ENCODE measurements at regions not wholly inside any gene's neighbourhood (a gene's known extent, or its start where the extent isn't known, plus 50 kb on each side); places are given as distances from the start of the nearest gene placed in this dataset.

DNA sequence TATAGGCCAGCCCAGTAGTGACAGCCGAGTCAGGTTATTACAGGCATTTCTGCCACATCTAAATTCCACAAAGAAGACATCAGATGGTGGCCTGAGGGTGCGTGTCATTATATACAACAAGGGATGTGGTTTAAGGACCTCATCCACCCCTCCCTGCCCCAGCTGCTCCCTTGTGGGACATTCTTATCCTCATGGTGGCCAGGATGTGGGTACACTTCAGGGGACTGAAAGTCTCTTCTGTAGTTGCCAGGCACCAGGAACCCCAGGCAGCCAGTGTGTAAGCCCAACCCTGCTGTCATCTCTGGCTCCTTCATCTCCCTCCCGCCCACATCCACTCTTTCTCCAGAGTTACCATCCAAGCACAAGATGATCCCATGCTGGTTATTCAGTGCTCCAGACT lies 224.9 kb upstream of the TOPAZ1 start:
- Mint-ChIP-seq H3K27me3 (peaks cover 34 to 35% of the 10 kb centered on the region in 2 donors), H3K4me3 (no peak overlapping the region), H3K36me3 (no peaks in the 10 kb centered on the region), H3K9me3 (no peaks in the 10 kb centered on the region), H3K27ac (no peak overlapping the region), H3K4me1 (peaks cover 0 to 6% of the 10 kb centered on the region in 2 donors)
- no peak for DNase-seq
- ATAC-seq (replicated peaks): no peak

GRCh38 chr3:44018926-44019325 lies 222.8 kb upstream of the TOPAZ1 start:
- no peak for ATAC-seq (replicated peaks)
- no peak overlapping the region for H3K4me3 Mint-ChIP-seq
- no peak for DNase-seq
- H3K27me3 Mint-ChIP-seq: peaks cover 35 to 39% of the 10 kb centered on the region in 2 donors
- no peak overlapping the region for H3K27ac Mint-ChIP-seq
- peaks cover 3 to 18% of the 10 kb centered on the region in 2 donors for H3K4me1 Mint-ChIP-seq
- H3K9me3 Mint-ChIP-seq: no peaks in the 10 kb centered on the region
- H3K36me3 Mint-ChIP-seq: no peaks in the 10 kb centered on the region

GRCh38 chr3:44019736-44020135 lies 221.9 kb upstream of the TOPAZ1 start:
- no peak overlapping the region for H3K27ac Mint-ChIP-seq
- H3K9me3 Mint-ChIP-seq: no peaks in the 10 kb centered on the region
- ATAC-seq (replicated peaks) (no peak), DNase-seq (no peak)
- peaks cover 37 to 45% of the 10 kb centered on the region in 2 donors for H3K27me3 Mint-ChIP-seq
- H3K4me3 Mint-ChIP-seq: no peak overlapping the region
- H3K4me1 Mint-ChIP-seq: peaks cover 3 to 18% of the 10 kb centered on the region in 2 donors
- H3K36me3 Mint-ChIP-seq: no peaks in the 10 kb centered on the region

DNA sequence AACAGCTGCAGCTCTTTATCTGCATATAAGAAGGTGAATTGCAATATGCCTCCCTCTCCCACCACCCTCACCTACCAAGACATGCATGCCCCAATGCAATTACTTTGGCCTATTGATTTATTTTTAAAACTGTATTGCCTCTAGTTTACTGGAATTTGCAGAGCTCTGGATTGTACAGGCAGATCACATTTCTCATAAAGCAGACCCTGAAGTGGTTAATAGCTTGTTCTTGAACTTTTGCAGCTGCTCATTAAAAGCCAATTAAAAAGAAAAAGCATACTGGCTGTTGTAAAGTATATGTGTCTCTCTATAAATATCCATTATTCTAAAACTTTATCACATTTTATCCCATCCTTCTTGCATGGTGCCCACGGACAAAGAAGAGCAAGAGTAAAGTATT lies 221.5 kb upstream of the TOPAZ1 start:
- no peak for DNase-seq
- no peaks in the 10 kb centered on the region for H3K36me3 Mint-ChIP-seq
- no peak for ATAC-seq (replicated peaks)
- peaks cover 37 to 49% of the 10 kb centered on the region in 2 donors for H3K27me3 Mint-ChIP-seq
- H3K9me3 Mint-ChIP-seq: no peaks in the 10 kb centered on the region
- no peak overlapping the region for H3K4me3 Mint-ChIP-seq
- H3K4me1 Mint-ChIP-seq: peaks cover 3 to 18% of the 10 kb centered on the region in 2 donors
- H3K27ac Mint-ChIP-seq: no peak overlapping the region

- Mint-ChIP-seq H3K27ac (no peak overlapping the region), H3K27me3 (peaks cover 40 to 54% of the 10 kb centered on the region in 2 donors), H3K4me1 (peaks cover 3 to 18% of the 10 kb centered on the region in 2 donors), H3K9me3 (no peaks in the 10 kb centered on the region), H3K36me3 (no peaks in the 10 kb centered on the region), H3K4me3 (peak overlapping the region; percentile 72 to 78)
- DNase-seq (no peak), ATAC-seq (replicated peaks) (no peak)
Observed at GRCh38 chr3:44021651-44022594, 219.8 kb upstream of the TOPAZ1 start.

DNA sequence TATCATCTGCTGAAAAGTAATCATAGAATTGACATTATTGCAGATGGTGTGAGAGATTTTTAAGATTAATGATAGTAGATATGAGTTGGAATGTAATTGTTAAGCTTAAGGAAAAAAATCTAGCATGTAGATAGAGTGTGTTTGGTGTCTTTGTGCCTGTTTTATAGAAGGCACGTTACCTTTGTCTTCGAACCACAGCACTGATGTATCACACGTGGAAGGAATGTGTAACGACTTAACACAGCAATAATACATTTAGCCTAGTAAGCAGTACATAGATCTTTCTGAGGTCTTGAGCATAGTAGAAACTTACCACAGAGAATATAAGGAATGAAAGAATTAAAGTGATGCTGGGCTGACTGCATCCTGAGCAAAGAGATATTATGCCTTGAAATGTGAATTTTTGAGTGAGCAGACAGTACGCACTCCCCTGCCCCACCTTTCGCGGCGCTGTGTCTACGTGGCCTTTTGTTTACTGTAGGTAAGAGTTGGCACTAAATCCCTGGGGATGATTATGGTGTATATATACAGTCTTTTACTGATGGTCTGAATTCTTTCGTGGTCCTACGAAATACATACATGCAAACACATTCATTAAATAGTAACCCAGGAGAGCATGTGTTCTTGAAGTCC lies 217.6 kb upstream of the TOPAZ1 start:
- H3K36me3 Mint-ChIP-seq: no peaks in the 10 kb centered on the region
- peaks cover 3 to 18% of the 10 kb centered on the region in 2 donors for H3K4me1 Mint-ChIP-seq

GRCh38 chr3:44026220-44026865 lies 215.3 kb upstream of the TOPAZ1 start:
- H3K4me1 Mint-ChIP-seq: peaks cover 7 to 28% of the 10 kb centered on the region in 2 donors
- ATAC-seq (replicated peaks): no peak
- H3K4me3 Mint-ChIP-seq: no peak overlapping the region
- DNase-seq: no peak
- no peak overlapping the region for H3K27ac Mint-ChIP-seq
- no peaks in the 10 kb centered on the region for H3K36me3 Mint-ChIP-seq
- H3K9me3 Mint-ChIP-seq: no peaks in the 10 kb centered on the region
- H3K27me3 Mint-ChIP-seq: peaks cover 46 to 63% of the 10 kb centered on the region in 2 donors

More for the DNA sequence above, 217.6 kb upstream of the TOPAZ1 start:
- no peaks in the 10 kb centered on the region for H3K9me3 Mint-ChIP-seq
- DNase-seq: no peak
- H3K4me3 Mint-ChIP-seq: no peak overlapping the region
- ATAC-seq (replicated peaks): no peak
- no peak overlapping the region for H3K27ac Mint-ChIP-seq
- H3K27me3 Mint-ChIP-seq: peaks cover 55 to 74% of the 10 kb centered on the region in 2 donors

- Mint-ChIP-seq H3K27me3 (peaks cover 35 to 49% of the 10 kb centered on the region in 2 donors), H3K4me1 (peaks cover 6 to 17% of the 10 kb centered on the region in 2 donors), H3K36me3 (no peaks in the 10 kb centered on the region), H3K4me3 (no peak overlapping the region), H3K27ac (no peak overlapping the region), H3K9me3 (no peaks in the 10 kb centered on the region)
- no peak for ATAC-seq (replicated peaks)
- DNase-seq: no peak
Observed at GRCh38 chr3:44029100-44029499, 212.6 kb upstream of the TOPAZ1 start.

DNA sequence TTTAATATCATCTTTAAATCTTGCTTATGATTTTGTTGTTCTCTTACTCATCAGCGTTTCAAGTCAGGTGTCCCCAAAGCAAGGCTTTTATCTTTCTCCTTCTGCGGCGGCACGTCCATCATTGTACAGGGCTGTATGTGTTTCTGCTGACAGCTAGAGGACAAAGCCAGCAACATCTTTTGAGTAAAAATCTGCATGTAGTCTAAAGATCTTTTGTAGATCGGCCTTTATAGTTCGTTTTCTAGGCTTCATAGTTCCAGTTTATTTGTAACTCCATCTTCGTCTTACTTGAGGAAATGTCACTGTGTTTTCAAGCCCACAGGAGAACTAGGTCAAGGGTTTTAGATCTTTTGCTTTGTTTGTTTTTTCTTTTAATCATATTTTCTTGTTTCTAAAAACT lies 211.4 kb upstream of the TOPAZ1 start:
- no peak for DNase-seq
- Mint-ChIP-seq H3K36me3 (no peaks in the 10 kb centered on the region), H3K4me3 (no peak overlapping the region), H3K27ac (no peak overlapping the region), H3K27me3 (peaks cover 32 to 38% of the 10 kb centered on the region in 2 donors), H3K9me3 (no peaks in the 10 kb centered on the region), H3K4me1 (peaks cover 6 to 17% of the 10 kb centered on the region in 2 donors)
- no peak for ATAC-seq (replicated peaks)

GRCh38 chr3:44030687-44031305 lies 210.9 kb upstream of the TOPAZ1 start:
- no peaks in the 10 kb centered on the region for H3K36me3 Mint-ChIP-seq
- ATAC-seq (replicated peaks) (no peak), DNase-seq (no peak)
- H3K9me3 Mint-ChIP-seq: no peaks in the 10 kb centered on the region
- peaks cover 6 to 17% of the 10 kb centered on the region in 2 donors for H3K4me1 Mint-ChIP-seq
- H3K27ac Mint-ChIP-seq: no peak overlapping the region
- H3K4me3 Mint-ChIP-seq: no peak overlapping the region
- peaks cover 32 to 38% of the 10 kb centered on the region in 2 donors for H3K27me3 Mint-ChIP-seq

GRCh38 chr3:44031387-44032380 lies 210.0 kb upstream of the TOPAZ1 start:
- no peaks in the 10 kb centered on the region for H3K36me3 Mint-ChIP-seq
- H3K4me1 Mint-ChIP-seq: peaks cover 6 to 17% of the 10 kb centered on the region in 2 donors
- no peak overlapping the region for H3K27ac Mint-ChIP-seq
- DNase-seq (no peak), ATAC-seq (replicated peaks) (peak in 1 of 2 donors; percentile 27)
- H3K27me3 Mint-ChIP-seq: peaks cover 27 to 32% of the 10 kb centered on the region in 2 donors
- no peaks in the 10 kb centered on the region for H3K9me3 Mint-ChIP-seq
- no peak overlapping the region for H3K4me3 Mint-ChIP-seq

- no peak overlapping the region for H3K4me3 Mint-ChIP-seq
- no peak overlapping the region for H3K27ac Mint-ChIP-seq
- ATAC-seq (replicated peaks) (no peak), DNase-seq (no peak)
- H3K36me3 Mint-ChIP-seq: no peaks in the 10 kb centered on the region
- no peaks in the 10 kb centered on the region for H3K9me3 Mint-ChIP-seq
- H3K4me1 Mint-ChIP-seq: peaks cover 6 to 17% of the 10 kb centered on the region in 2 donors
- peaks cover 24 to 31% of the 10 kb centered on the region in 2 donors for H3K27me3 Mint-ChIP-seq
Observed at GRCh38 chr3:44032487-44032886, 209.2 kb upstream of the TOPAZ1 start.

DNA sequence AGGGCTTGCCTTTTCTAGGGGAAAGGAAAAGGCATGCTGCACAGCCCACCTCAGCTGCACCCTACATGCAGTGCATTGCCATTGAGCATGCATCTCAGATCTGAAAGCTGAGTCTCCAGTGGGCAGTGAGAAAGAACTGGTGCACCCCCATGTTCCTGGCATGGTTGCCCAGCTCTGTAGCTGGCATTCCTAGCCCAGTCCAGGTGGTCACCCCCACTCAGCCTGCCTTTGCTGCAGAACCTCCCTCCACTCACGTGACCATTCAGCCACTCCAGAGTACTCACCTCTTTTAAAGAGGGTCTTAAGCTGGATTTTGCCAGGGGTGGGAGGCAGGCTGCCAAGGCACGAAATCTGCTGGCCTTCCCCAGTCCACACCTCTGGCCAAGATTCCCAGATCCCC lies 208.6 kb upstream of the TOPAZ1 start:
- Mint-ChIP-seq H3K4me3 (no peak overlapping the region), H3K9me3 (no peaks in the 10 kb centered on the region), H3K27me3 (peaks cover 22 to 24% of the 10 kb centered on the region in 2 donors), H3K36me3 (no peaks in the 10 kb centered on the region), H3K27ac (no peak overlapping the region), H3K4me1 (peaks cover 6 to 17% of the 10 kb centered on the region in 2 donors)
- DNase-seq (no peak), ATAC-seq (replicated peaks) (no peak)

Data from stimulated activated naive B cell treated with anti-CD40 and anti-IgM and Interleukin-4, amounts not matched to agents 10 μg/mL and 1 μg/mL and 100 μg/mL, for 72 hours (primary cell).